Keratinocyte (primary cell): ENCODE measurements at regions not wholly inside any gene's neighbourhood (a gene's known extent, or its start where the extent isn't known, plus 50 kb on each side); places are given as distances from the start of the nearest gene placed in this dataset.

Experiments used
- DNase-seq: peaks from one replicate; pipeline ENCODE4 v3.0.0-alpha.2; 2011; ENCODE audit warnings: low read depth, missing footprints, low spot score
- FAIRE-seq: peaks from 2 replicates; lab custom pipeline; 2011; peaks lifted over from hg19 to GRCh38; lab: Jason Lieb, UNC
- H2AFZ ChIP-seq: 2 replicates; pipeline ENCODE4 v1.6.0; 2012; ENCODE audit warnings: low read length, control low read depth, inconsistent platforms; ENCODE audit not compliant: control insufficient read depth
- H3K27ac ChIP-seq: 2 replicates; pipeline ENCODE4 v1.5.1; 2011; ENCODE audit warnings: low read length; ENCODE audit not compliant: control insufficient read depth, insufficient read depth
- H3K27me3 ChIP-seq: 3 replicates; pipeline ENCODE4 v1.6.0; 2011; ENCODE audit warnings: low read length; ENCODE audit not compliant: control insufficient read depth, insufficient read depth; ENCODE audit errors: extremely low read depth
- H3K36me3 ChIP-seq, 2 experiments: 2 replicates in 1 of 2; 3 replicates in 1 of 2; pipeline ENCODE4 v1.5.1; 2011; ENCODE audit warnings: low read length in 2 of 2, mild to moderate bottlenecking in 1 of 2; ENCODE audit not compliant: control insufficient read depth in 2 of 2, insufficient read depth in 2 of 2; ENCODE audit errors: extremely low read depth in 1 of 2
- H3K4me1 ChIP-seq: 3 replicates; pipeline ENCODE4 v1.5.1; 2011; ENCODE audit warnings: low read length; ENCODE audit not compliant: control insufficient read depth, insufficient read depth; ENCODE audit errors: extremely low read depth
- H3K4me2 ChIP-seq: 3 replicates; pipeline ENCODE4 v1.6.0; 2011; ENCODE audit warnings: low read depth, low read length; ENCODE audit not compliant: control insufficient read depth, insufficient read depth; ENCODE audit errors: extremely low read depth
- H3K4me3 ChIP-seq, 3 experiments: fragments of 200-600 bp in 1 of 3; sonication (generic) in 1 of 3; 2 replicates in 2 of 3; 3 replicates in 1 of 3; pipeline ENCODE4 v1.5.1; 2011 to 2016; ENCODE audit warnings: low read length in 3 of 3, mild to moderate bottlenecking in 3 of 3, control low read depth in 2 of 3, inconsistent platforms in 1 of 3, low read depth in 1 of 3, mixed read lengths in 1 of 3, mixed run types in 1 of 3, moderate library complexity in 1 of 3; ENCODE audit not compliant: control insufficient read depth in 2 of 3, insufficient read depth in 2 of 3; ENCODE audit errors: extremely low read depth in 1 of 3
- H3K79me2 ChIP-seq: 2 replicates; pipeline ENCODE4 v1.6.0; 2012; ENCODE audit warnings: low read length; ENCODE audit not compliant: control insufficient read depth, insufficient read depth
- H3K9ac ChIP-seq: 3 replicates; pipeline ENCODE4 v1.6.0; 2011; ENCODE audit warnings: low read length; ENCODE audit not compliant: control insufficient read depth, insufficient read depth; ENCODE audit errors: extremely low read depth
- H3K9me1 ChIP-seq: 3 replicates; pipeline ENCODE4 v1.6.0; 2011; ENCODE audit warnings: low read length; ENCODE audit not compliant: control insufficient read depth, insufficient read depth; ENCODE audit errors: extremely low read depth
- H3K9me3 ChIP-seq: 2 replicates; pipeline ENCODE4 v1.5.1; 2012; ENCODE audit warnings: low read depth, low read length; ENCODE audit not compliant: control insufficient read depth
- H4K20me1 ChIP-seq: 3 replicates; pipeline ENCODE4 v1.6.0; 2011; ENCODE audit warnings: low read length; ENCODE audit not compliant: control insufficient read depth, insufficient read depth; ENCODE audit errors: extremely low read depth
- EZH2 ChIP-seq: IDR thresholded peaks from one replicate; pipeline ENCODE4 v1.6.1; 2012; ENCODE audit warnings: inconsistent platforms, mild to moderate bottlenecking, low read length, moderate library complexity
- dilution Hi-C: fragments of 300-500 bp; cut with MboI; formaldehyde crosslinking; loops from one replicate; pipeline ENCODE4 v1.7.0; 2020; ENCODE audit warnings: low sequenced_read_pairs; ENCODE audit not compliant: extremely low pct_ligation_motif_present
- TF ChIP-seq, protein P1 (sequence below), 3 experiments: IDR thresholded peaks in 1 of 3; conservative IDR thresholded peaks in 1 of 3; optimal IDR thresholded peaks in 1 of 3; 2 replicates in 2 of 3; 3 replicates in 1 of 3; pipeline versions ENCODE3 to v1.5.1; 2011; ENCODE audit warnings: low read length in 3 of 3, mild to moderate bottlenecking in 3 of 3, moderate library complexity in 2 of 3, control low read depth in 1 of 3, inconsistent platforms in 1 of 3; ENCODE audit not compliant: insufficient read depth in 2 of 3; ENCODE audit errors: extremely low read depth in 1 of 3

DNA sequence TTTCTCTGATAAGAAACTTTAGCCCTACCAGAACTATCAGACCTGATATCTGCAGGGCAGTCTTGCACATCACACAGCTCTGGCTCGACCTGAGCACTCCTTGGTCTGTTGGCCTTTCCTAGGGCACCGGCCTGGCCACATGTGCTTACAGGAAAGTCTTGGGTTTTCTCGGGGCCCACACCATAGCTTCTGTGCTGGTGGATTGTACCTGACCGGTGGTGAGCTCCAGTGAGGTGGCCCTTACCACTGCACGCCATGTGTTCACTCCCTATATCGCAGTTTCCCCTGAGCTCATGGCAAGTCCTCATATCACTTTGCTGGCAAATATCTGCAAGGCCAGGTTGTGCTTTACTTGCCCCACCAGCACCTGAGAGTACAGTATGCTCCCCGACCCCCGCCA, 2637.4 kb downstream of the ARAP2 start:
- no peaks in the 10 kb centered on the region for H3K27me3 ChIP-seq
- no peaks in the 10 kb centered on the region for H3K36me3 ChIP-seq
- DNase-seq = no peak
- H3K4me2 ChIP-seq = no peak overlapping the region
- no peaks in the 10 kb centered on the region for H3K9me1 ChIP-seq
- no peaks in the 10 kb centered on the region for H4K20me1 ChIP-seq
- peaks cover 6% of the 10 kb centered on the region for H3K9me3 ChIP-seq
- H3K4me3 ChIP-seq = no peak overlapping the region
- H3K27ac ChIP-seq = no peak overlapping the region
- no peak for FAIRE-seq
- H3K4me1 ChIP-seq = no peaks in the 10 kb centered on the region
- TF ChIP-seq, protein P1, sequence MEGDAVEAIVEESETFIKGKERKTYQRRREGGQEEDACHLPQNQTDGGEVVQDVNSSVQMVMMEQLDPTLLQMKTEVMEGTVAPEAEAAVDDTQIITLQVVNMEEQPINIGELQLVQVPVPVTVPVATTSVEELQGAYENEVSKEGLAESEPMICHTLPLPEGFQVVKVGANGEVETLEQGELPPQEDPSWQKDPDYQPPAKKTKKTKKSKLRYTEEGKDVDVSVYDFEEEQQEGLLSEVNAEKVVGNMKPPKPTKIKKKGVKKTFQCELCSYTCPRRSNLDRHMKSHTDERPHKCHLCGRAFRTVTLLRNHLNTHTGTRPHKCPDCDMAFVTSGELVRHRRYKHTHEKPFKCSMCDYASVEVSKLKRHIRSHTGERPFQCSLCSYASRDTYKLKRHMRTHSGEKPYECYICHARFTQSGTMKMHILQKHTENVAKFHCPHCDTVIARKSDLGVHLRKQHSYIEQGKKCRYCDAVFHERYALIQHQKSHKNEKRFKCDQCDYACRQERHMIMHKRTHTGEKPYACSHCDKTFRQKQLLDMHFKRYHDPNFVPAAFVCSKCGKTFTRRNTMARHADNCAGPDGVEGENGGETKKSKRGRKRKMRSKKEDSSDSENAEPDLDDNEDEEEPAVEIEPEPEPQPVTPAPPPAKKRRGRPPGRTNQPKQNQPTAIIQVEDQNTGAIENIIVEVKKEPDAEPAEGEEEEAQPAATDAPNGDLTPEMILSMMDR (optimal IDR thresholded peaks at IDR 0.05 in 1 of 3, IDR thresholded peaks at IDR 0.05 in 1 of 3, conservative IDR thresholded peaks at IDR 0.05 in 1 of 3; ENCODE audit: extremely low read depth in 1 of 3, insufficient read depth in 2 of 3, low read length in 3 of 3) = no peak
- TF ChIP-seq EZH2 = no peak
- dilution Hi-C loops = no loop called here
- H2AFZ ChIP-seq = no peak overlapping the region
- H3K79me2 ChIP-seq = no peaks in the 10 kb centered on the region
- no peak overlapping the region for H3K9ac ChIP-seq

DNA sequence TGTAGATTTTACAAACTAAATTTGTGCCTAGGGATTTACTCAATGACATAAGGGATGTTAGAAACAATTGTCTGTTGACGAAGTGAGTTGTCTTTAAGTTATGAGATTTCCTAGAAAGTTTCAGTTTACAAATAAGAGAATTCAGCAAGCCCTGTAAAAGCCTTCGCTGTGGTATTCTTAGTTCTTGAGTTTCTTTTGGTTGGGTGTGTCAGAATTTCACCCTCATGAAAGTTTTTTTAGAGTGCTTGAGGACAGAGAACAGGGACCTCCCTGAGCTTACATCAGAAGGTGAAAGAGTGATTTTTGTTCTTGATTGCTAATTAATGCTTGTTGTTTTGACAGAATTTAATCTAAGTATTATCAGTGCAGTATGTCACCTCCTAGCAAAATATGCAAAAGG, 2628.2 kb downstream of the ARAP2 start:
- Histone ChIP-seq H4K20me1 (no peaks in the 10 kb centered on the region), H3K79me2 (no peaks in the 10 kb centered on the region), H3K4me3 (no peak overlapping the region), H3K9me1 (no peaks in the 10 kb centered on the region), H3K4me1 (no peaks in the 10 kb centered on the region), H3K27me3 (no peaks in the 10 kb centered on the region), H3K4me2 (no peak overlapping the region), H3K9me3 (no peaks in the 10 kb centered on the region), H3K36me3 (no peaks in the 10 kb centered on the region), H3K9ac (no peak overlapping the region), H2AFZ (no peak overlapping the region), H3K27ac (no peak overlapping the region)
- dilution Hi-C loops = no loop called here
- TF ChIP-seq, protein P1 (optimal IDR thresholded peaks at IDR 0.05 in 1 of 3, IDR thresholded peaks at IDR 0.05 in 1 of 3, conservative IDR thresholded peaks at IDR 0.05 in 1 of 3; ENCODE audit: extremely low read depth in 1 of 3, insufficient read depth in 2 of 3, low read length in 3 of 3) = no peak
- no peak for TF ChIP-seq EZH2
- FAIRE-seq (no peak), DNase-seq (no peak)
